GM12878 (cell line): ENCODE measurements at regions not wholly inside any gene's neighbourhood (a gene's known extent, or its start where the extent isn't known, plus 50 kb on each side); places are given as distances from the start of the nearest gene placed in this dataset.

Source experiments
- ATAC-seq: fragments of 200-7000 bp; cut with Tn5 transposase; 3 replicates; pipeline ENCODE4 v1.9.1; 2020; ENCODE audit warnings: mild to moderate bottlenecking, moderate library complexity
- BruUV-seq: library from RNA; stranded (reverse); fragments of 400-500 nt; replicated peaks from 2 replicates; lab custom pipeline; 2021; lab: Mats Ljungman, UMichigan
- CTCF ChIA-PET: fragments of 300-600 bp; sonication (Branson Sonifier 250); formaldehyde crosslinking; extraction: SDS; loops from one replicate; lab custom pipeline; 2021; ENCODE audit warnings: inconsistent platforms; lab: Yijun Ruan, JAX
- POLR2A ChIA-PET: fragments of 350-600 bp; formaldehyde crosslinking; extraction: SDS; loops from one replicate; lab custom pipeline; 2021; ENCODE audit warnings: inconsistent platforms; lab: Charles Lee
- RAD21 ChIA-PET: fragments of 300-600 bp; sonication (Branson Sonifier 250); formaldehyde crosslinking; loops from one replicate; lab custom pipeline; 2023; ENCODE audit warnings: antibody characterized with exemption; ENCODE audit not compliant: unreplicated experiment; lab: Charles Lee
- SMC1A ChIA-PET: fragments of 300-600 bp; sonication (Branson Sonifier 250); formaldehyde crosslinking; loops from one replicate; lab custom pipeline; 2023; ENCODE audit not compliant: unreplicated experiment, uncharacterized antibody; lab: Charles Lee
- DNase-seq: peaks from one replicate; pipeline ENCODE4 v3.0.0-alpha.2; 2011; ENCODE audit warnings: low read depth, low spot score
- FAIRE-seq: peaks from 3 replicates; lab custom pipeline; 2011; peaks lifted over from hg19 to GRCh38; lab: Jason Lieb, UNC
- H2AFZ ChIP-seq: 2 replicates; pipeline ENCODE4 v1.6.0; 2011; ENCODE audit warnings: low read depth, low read length, control low read depth; ENCODE audit not compliant: control insufficient read depth
- H3K27ac ChIP-seq: 2 replicates; pipeline ENCODE4 v1.5.1; 2011; ENCODE audit warnings: control low read depth; ENCODE audit not compliant: control insufficient read depth, insufficient read depth
- H3K27me3 ChIP-seq, 2 experiments: replicated peaks in 1 of 2; 2 replicates each; pipeline versions ENCODE4 v1.6.0 to v1.6.1; 2011; ENCODE audit warnings: low read length in 1 of 2; ENCODE audit not compliant: control insufficient read depth in 2 of 2, insufficient read depth in 2 of 2
- H3K36me3 ChIP-seq, 2 experiments: 2 replicates each; pipeline ENCODE4 v1.5.1; 2011; ENCODE audit warnings: low read length in 1 of 2; ENCODE audit not compliant: control insufficient read depth in 2 of 2, insufficient read depth in 2 of 2
- H3K4me1 ChIP-seq: 2 replicates; pipeline ENCODE4 v1.6.1; 2011; ENCODE audit warnings: mild to moderate bottlenecking, low read length, moderate library complexity, mixed read lengths; ENCODE audit not compliant: control insufficient read depth, insufficient read depth
- H3K4me2 ChIP-seq: 2 replicates; pipeline ENCODE4 v1.6.0; 2011; ENCODE audit warnings: control low read depth; ENCODE audit not compliant: control insufficient read depth, insufficient read depth
- H3K4me3 ChIP-seq: fragments of 200-600 bp; sonication (generic); 2 replicates; pipeline ENCODE4 v1.5.1; 2016
- H3K79me2 ChIP-seq: 2 replicates; pipeline ENCODE4 v1.6.0; 2011; ENCODE audit warnings: low read length; ENCODE audit not compliant: control insufficient read depth, insufficient read depth
- H3K9ac ChIP-seq: 2 replicates; pipeline ENCODE4 v1.8.0; 2011; ENCODE audit warnings: low read length, control low read depth, mixed read lengths; ENCODE audit not compliant: control insufficient read depth, insufficient read depth
- H3K9me3 ChIP-seq: replicated peaks from 3 replicates; pipeline ENCODE4 v1.5.1; 2011; ENCODE audit warnings: mild to moderate bottlenecking, low read length; ENCODE audit not compliant: control insufficient read depth, insufficient read depth
- H4K20me1 ChIP-seq: 2 replicates; pipeline ENCODE4 v1.6.0; 2011; ENCODE audit not compliant: control insufficient read depth, insufficient read depth
- CEBPB ChIP-seq, 2 experiments: fragments of 150-350 bp in 1 of 2; IDR thresholded peaks; 2 replicates each; pipeline ENCODE4 v1.6.1; 2012 to 2014; ENCODE audit warnings: low read depth in 2 of 2, low read length in 2 of 2, borderline replicate concordance in 1 of 2, inconsistent platforms in 1 of 2
- KLF5 ChIP-seq: fragments of 450-650 bp; IDR thresholded peaks from 2 replicates; pipeline ENCODE4 v1.6.1; 2014; ENCODE audit warnings: mild to moderate bottlenecking; ENCODE audit not compliant: partially characterized antibody
- NR2F1 ChIP-seq: fragments of 450-650 bp; conservative IDR thresholded peaks from 2 replicates; pipeline ENCODE4 v1.6.1; 2017; ENCODE audit warnings: mild to moderate bottlenecking
- WGBS: methylation state at CpG from one replicate; pipeline ENCODE4 v1.1.6; 2016; ENCODE audit warnings: low lambda C conversion rate; ENCODE audit not compliant: insufficient replicate concordance, insufficient coverage; ENCODE audit errors: missing lambda C conversion rate; 5-methylcytosine and 5-hydroxymethylcytosine counted together
- in situ Hi-C: fragments of 300-500 bp; cut with MboI; formaldehyde crosslinking; loops from 9 replicates; pipeline ENCODE4 v1.14.3; 2018; ENCODE audit warnings: mixed read lengths
- intact Hi-C: fragments of 100-400 bp; cut with micrococcal nuclease; formaldehyde crosslinking; loops from one replicate; pipeline ENCODE4 v1.14.2; 2022; ENCODE audit not compliant: unreplicated experiment
- TF ChIP-seq, protein P1 (sequence below): fragments of 450-650 bp; formaldehyde crosslinking; IDR thresholded peaks from 2 replicates; pipeline ENCODE4 v1.4.0; 2020; ENCODE audit warnings: mild to moderate bottlenecking, moderate library complexity

DNA sequence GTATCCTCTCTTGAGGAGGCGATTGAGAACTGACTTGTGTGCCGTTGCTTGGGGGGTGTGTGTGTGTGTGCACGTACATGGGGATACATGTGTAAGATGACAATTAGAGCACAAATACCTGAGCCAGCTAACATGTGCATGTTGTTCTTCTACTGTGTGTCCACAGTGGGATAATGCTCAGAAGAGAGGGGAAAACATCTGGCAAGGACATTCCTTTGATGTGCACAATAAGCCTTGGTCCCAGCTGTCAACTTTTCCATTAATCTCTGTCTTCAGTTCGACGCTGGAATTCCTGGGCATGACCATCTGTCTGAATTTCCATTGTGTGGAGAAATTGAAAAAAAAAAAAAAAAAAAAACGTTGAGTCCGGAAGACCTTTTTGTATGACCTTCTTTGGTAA lies 592.0 kb upstream of the GALNTL6 start:
- ATAC-seq (no peak), DNase-seq (no peak), FAIRE-seq (no peak)
- H3K36me3 ChIP-seq = no peaks in the 10 kb centered on the region
- SMC1A ChIA-PET = no interaction called here
- no peaks in the 10 kb centered on the region for H3K4me1 ChIP-seq
- no peak overlapping the region for H3K9ac ChIP-seq
- H3K79me2 ChIP-seq = no peaks in the 10 kb centered on the region
- in situ Hi-C loops = no loop called here
- intact Hi-C loops = no loop called here
- H3K27me3 ChIP-seq = no peaks in the 10 kb centered on the region
- no peak overlapping the region for H3K4me3 ChIP-seq
- H3K9me3 ChIP-seq = no peaks in the 10 kb centered on the region
- CTCF ChIA-PET = no interaction called here
- no TSS peak for BruUV-seq
- no peak overlapping the region for H3K27ac ChIP-seq
- WGBS = 15% methylated on average over 6 of the region's 7 CpGs
- POLR2A ChIA-PET = no interaction called here
- no peaks in the 10 kb centered on the region for H4K20me1 ChIP-seq
- H2AFZ ChIP-seq = no peak overlapping the region
- no peak overlapping the region for H3K4me2 ChIP-seq
- TF ChIP-seq, protein P1, sequence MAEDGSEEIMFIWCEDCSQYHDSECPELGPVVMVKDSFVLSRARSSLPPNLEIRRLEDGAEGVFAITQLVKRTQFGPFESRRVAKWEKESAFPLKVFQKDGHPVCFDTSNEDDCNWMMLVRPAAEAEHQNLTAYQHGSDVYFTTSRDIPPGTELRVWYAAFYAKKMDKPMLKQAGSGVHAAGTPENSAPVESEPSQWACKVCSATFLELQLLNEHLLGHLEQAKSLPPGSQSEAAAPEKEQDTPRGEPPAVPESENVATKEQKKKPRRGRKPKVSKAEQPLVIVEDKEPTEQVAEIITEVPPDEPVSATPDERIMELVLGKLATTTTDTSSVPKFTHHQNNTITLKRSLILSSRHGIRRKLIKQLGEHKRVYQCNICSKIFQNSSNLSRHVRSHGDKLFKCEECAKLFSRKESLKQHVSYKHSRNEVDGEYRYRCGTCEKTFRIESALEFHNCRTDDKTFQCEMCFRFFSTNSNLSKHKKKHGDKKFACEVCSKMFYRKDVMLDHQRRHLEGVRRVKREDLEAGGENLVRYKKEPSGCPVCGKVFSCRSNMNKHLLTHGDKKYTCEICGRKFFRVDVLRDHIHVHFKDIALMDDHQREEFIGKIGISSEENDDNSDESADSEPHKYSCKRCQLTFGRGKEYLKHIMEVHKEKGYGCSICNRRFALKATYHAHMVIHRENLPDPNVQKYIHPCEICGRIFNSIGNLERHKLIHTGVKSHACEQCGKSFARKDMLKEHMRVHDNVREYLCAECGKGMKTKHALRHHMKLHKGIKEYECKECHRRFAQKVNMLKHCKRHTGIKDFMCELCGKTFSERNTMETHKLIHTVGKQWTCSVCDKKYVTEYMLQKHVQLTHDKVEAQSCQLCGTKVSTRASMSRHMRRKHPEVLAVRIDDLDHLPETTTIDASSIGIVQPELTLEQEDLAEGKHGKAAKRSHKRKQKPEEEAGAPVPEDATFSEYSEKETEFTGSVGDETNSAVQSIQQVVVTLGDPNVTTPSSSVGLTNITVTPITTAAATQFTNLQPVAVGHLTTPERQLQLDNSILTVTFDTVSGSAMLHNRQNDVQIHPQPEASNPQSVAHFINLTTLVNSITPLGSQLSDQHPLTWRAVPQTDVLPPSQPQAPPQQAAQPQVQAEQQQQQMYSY = no peak
- RAD21 ChIA-PET = no interaction called here

DNA sequence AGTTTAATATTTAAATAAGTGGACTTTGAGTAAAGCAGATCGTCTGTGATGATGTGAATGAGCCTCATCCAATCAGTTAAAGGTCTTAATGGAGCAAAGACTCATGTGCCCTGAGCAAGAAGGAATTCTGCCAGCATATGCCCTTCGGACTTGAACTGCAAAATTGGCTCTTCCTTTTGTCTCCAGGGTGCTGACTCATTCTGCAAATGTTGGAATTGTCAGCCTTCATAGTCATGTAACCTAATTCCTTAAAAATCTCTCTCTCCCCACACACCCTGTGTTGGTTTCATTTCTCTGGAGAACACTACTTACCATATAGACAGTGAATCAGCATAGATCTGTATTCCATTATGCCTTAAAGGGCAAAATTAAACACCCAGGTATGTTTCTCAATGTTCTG lies 609.8 kb upstream of the GALNTL6 start:
- RAD21 ChIA-PET = no interaction called here
- no peaks in the 10 kb centered on the region for H3K4me1 ChIP-seq
- SMC1A ChIA-PET = interaction anchor here (0.5 kb wide), 1 partner anchor 125 kb away, joined by 3 read pairs; no protein-coding TSS in a partner anchor
- H3K4me2 ChIP-seq = no peak overlapping the region
- DNase-seq (no peak), FAIRE-seq (peak; percentile 35), ATAC-seq (no peak)
- BruUV-seq = no TSS peak
- intact Hi-C loops = loop anchor here (10.0 kb wide), 1 partner anchor 451 kb away; no protein-coding TSS in a partner anchor
- in situ Hi-C loops = no loop called here
- POLR2A ChIA-PET = no interaction called here
- no peak overlapping the region for H3K9ac ChIP-seq
- H3K79me2 ChIP-seq = no peaks in the 10 kb centered on the region
- CTCF ChIA-PET = no interaction called here
- H3K36me3 ChIP-seq = no peaks in the 10 kb centered on the region
- 0% methylated on average over 2 of the region's 2 CpGs for WGBS
- H2AFZ ChIP-seq = no peak overlapping the region
- no peaks in the 10 kb centered on the region for H4K20me1 ChIP-seq
- TF ChIP-seq NR2F1 (no peak), KLF5 (no peak), CEBPB (IDR thresholded peaks at IDR 0.05; ENCODE audit: borderline replicate concordance in 1 of 2, low read depth in 2 of 2, low read length in 2 of 2) (no peak)
- H3K27ac ChIP-seq = no peak overlapping the region
- no peaks in the 10 kb centered on the region for H3K9me3 ChIP-seq
- no peaks in the 10 kb centered on the region for H3K27me3 ChIP-seq
- no peak overlapping the region for H3K4me3 ChIP-seq
